ENCODE measurements at regions not wholly inside any gene's neighbourhood (a gene's known extent, or its start where the extent isn't known, plus 50 kb on each side); places are given as distances from the start of the nearest gene placed in this dataset.

DNA sequence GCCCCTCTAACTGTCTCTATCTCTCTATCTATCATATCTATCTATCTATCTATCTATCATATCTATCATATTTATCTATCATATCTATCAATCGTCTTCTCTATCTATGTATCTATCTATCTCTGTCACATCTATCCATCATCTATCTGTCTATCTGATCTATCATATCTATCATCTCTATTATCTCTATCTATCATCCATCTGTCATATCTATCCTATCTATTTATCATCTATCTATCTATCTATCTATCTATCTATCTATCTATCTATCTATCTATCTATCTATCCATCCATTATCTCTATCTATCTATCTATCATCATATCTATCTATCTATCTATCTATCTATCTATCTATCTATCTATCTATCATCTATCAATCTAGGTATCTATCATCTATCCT is 638.0 kb downstream of the DHX35 start:
- no peaks in the 10 kb centered on the region for H3K9me3 ChIP-seq

GRCh38 chr20:39596554-39596953 is 634.4 kb downstream of the DHX35 start:
- no peaks in the 10 kb centered on the region for H3K9me3 ChIP-seq
- no peaks in the 10 kb centered on the region for H3K36me3 ChIP-seq
- H3K27me3 ChIP-seq, result no peaks in the 10 kb centered on the region
- TF ChIP-seq CTCF (IDR thresholded peaks at IDR 0.05), result no peak
- no peak overlapping the region for H3K4me3 ChIP-seq (ENCODE audit: low read depth in 1 of 2, low read length in 1 of 2)
- H3K27ac ChIP-seq, result no peak overlapping the region
- no peaks in the 10 kb centered on the region for H3K4me1 ChIP-seq (ENCODE audit: control insufficient read depth in 1 of 2, insufficient read depth in 1 of 2, low read depth in 1 of 2, low read length in 1 of 2)

More for the DNA sequence above, 638.0 kb downstream of the DHX35 start:
- Histone ChIP-seq H3K36me3 (no peaks in the 10 kb centered on the region), H3K4me3 (ENCODE audit: low read depth in 1 of 2, low read length in 1 of 2) (no peak overlapping the region), H3K27me3 (no peaks in the 10 kb centered on the region), H3K27ac (no peak overlapping the region), H3K4me1 (ENCODE audit: control insufficient read depth in 1 of 2, insufficient read depth in 1 of 2, low read depth in 1 of 2, low read length in 1 of 2) (no peaks in the 10 kb centered on the region)
- TF ChIP-seq CTCF (IDR thresholded peaks at IDR 0.05), result no peak

DNA sequence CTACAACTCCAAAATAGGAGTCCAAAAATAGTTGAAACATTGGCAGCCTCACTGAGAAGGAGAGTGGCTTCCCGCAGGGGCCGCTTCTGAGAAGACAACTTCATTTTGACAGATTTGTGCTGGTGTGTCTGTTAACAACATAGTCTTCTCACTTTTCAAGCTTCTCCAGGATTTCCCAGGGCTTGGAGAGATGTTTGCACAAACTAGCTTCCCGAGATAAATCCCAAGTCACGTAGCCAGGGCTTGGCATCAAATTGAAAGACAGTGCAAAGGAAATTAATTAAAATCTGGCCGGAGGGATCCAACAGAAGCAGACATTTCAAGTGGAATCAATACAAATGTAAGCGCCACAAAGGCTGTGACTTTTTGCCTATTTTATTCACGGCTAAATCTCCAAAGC is 630.2 kb downstream of the DHX35 start:
- Histone ChIP-seq H3K27me3 (no peaks in the 10 kb centered on the region), H3K36me3 (no peaks in the 10 kb centered on the region), H3K4me3 (ENCODE audit: low read depth in 1 of 2, low read length in 1 of 2) (no peak overlapping the region), H3K27ac (no peak overlapping the region), H3K4me1 (ENCODE audit: control insufficient read depth in 1 of 2, insufficient read depth in 1 of 2, low read depth in 1 of 2, low read length in 1 of 2) (no peaks in the 10 kb centered on the region), H3K9me3 (no peaks in the 10 kb centered on the region)
- no peak for TF ChIP-seq CTCF (IDR thresholded peaks at IDR 0.05)

GRCh38 chr20:39588148-39588757 is 626.1 kb downstream of the DHX35 start:
- H3K27me3 ChIP-seq, result no peaks in the 10 kb centered on the region
- H3K36me3 ChIP-seq, result no peaks in the 10 kb centered on the region
- H3K27ac ChIP-seq, result no peak overlapping the region
- no peak for TF ChIP-seq CTCF (IDR thresholded peaks at IDR 0.05)
- no peak overlapping the region for H3K4me3 ChIP-seq (ENCODE audit: low read depth in 1 of 2, low read length in 1 of 2)
- no peaks in the 10 kb centered on the region for H3K9me3 ChIP-seq
- H3K4me1 ChIP-seq (ENCODE audit: control insufficient read depth in 1 of 2, insufficient read depth in 1 of 2, low read depth in 1 of 2, low read length in 1 of 2), result no peaks in the 10 kb centered on the region

DNA sequence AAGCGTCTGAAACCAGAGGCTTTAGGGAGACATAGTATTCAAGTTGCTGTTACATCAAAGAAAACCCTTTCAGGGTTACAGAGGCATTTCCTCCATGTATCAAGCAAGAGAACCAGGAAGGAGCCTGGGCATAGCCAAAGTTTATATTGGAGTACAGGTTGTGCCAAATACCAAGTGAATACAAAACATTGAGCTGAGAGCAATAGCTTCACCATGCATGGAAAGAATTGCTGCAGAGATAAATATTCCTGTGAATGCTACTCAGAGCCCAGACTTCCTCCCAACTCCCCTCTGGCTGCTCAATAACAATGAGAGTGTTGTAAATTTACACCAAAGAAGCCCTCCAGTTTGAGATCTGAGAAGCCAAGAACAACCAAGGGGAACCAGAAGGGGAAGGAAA is 618.9 kb downstream of the DHX35 start:
- Histone ChIP-seq H3K4me1 (ENCODE audit: control insufficient read depth in 1 of 2, insufficient read depth in 1 of 2, low read depth in 1 of 2, low read length in 1 of 2) (no peaks in the 10 kb centered on the region), H3K36me3 (no peaks in the 10 kb centered on the region), H3K9me3 (no peaks in the 10 kb centered on the region), H3K4me3 (ENCODE audit: low read depth in 1 of 2, low read length in 1 of 2) (no peak overlapping the region), H3K27ac (no peak overlapping the region), H3K27me3 (no peaks in the 10 kb centered on the region)
- no peak for TF ChIP-seq CTCF (IDR thresholded peaks at IDR 0.05)

DNA sequence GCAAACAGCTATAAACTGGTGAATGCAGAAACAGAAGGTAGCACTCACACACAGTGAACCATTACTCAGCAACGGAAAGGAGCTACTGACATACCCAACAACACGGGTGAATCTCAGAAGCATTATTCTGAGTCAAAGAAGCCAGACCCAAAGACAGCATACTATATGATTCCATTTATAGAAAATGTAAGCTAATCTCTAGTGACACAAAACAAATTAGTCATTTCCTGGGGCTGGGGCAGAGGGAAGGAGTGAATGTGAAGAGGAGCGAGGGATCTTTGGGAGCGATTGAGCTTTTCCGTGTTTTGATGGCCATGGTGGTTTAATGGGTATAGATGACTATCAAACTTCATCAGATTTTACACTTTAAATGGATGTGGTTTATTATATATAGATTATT is 614.6 kb downstream of the DHX35 start:
- H3K4me3 ChIP-seq (ENCODE audit: low read depth in 1 of 2, low read length in 1 of 2), result no peak overlapping the region
- H3K4me1 ChIP-seq (ENCODE audit: control insufficient read depth in 1 of 2, insufficient read depth in 1 of 2, low read depth in 1 of 2, low read length in 1 of 2), result no peaks in the 10 kb centered on the region
- no peaks in the 10 kb centered on the region for H3K9me3 ChIP-seq
- H3K36me3 ChIP-seq, result no peaks in the 10 kb centered on the region
- TF ChIP-seq CTCF (IDR thresholded peaks at IDR 0.05), result no peak
- no peaks in the 10 kb centered on the region for H3K27me3 ChIP-seq
- H3K27ac ChIP-seq, result no peak overlapping the region

Data from neutrophil (primary cell).